Hepatic stellate cell (primary cell): ENCODE measurements at regions not wholly inside any gene's neighbourhood (a gene's known extent, or its start where the extent isn't known, plus 50 kb on each side); places are given as distances from the start of the nearest gene placed in this dataset.

ENCODE experiments used
- DNase-seq: peaks from one replicate; pipeline ENCODE4 v3.0.0; 2011; ENCODE audit warnings: low spot score

DNA sequence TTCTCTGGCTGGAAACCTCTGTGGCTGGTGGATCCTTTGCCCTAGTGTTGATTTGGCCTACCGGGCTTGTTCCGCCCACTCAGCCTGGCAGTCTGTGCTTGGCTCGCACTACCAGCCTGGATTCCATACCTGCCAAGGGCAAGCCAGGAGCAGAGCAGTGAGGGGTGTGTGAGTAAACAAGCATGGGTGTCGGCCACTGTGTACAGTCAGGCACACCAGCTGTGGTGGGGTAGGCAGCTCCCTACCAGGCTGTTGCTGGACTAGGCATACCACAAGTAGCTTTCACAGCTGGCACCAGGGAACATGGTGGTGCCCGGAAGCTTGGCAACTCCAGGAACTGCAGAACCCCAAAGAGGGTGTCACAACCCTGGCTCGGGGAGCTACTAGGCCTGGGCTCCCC is 942.9 kb upstream of the LRRN3 start:
- no peak for DNase-seq

DNA sequence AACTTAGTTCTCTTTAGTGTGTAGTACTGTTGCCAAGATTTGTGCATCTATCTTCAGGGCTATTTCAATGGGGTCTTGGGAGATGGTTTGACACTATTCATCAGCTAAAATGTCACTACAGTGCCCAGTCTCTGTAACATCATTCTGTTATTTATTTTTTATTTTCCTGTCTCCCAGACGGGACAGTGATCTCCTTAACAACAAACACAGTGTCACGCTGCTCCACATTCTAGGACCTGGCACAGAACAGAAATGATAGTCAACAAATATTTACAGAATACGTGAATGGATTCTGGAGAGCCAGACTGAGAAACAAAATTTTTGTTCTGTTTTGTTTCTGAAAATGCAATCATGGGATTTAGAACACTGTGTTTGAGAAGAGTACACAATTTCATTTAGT is 937.7 kb upstream of the LRRN3 start:
- no peak for DNase-seq

DNA sequence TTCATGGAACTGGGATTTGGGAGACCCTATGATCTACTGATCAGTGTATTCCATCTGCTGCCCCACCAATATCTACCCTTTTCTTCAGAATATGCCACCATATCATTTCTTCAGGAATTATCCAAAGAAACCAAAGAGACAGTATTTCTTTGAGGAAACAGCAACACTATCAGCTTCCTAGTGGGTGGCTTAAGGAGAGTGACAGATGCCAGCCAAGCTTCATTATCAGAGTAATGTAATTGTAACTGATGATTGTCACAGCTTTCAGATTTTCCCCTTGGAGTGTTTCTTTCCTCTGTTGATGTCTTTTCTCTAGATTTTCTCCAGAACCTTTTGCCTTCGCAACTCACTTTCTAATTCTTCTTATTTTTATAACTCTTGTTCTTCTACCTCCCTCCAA is 934.4 kb upstream of the LRRN3 start:
- no peak for DNase-seq

DNA sequence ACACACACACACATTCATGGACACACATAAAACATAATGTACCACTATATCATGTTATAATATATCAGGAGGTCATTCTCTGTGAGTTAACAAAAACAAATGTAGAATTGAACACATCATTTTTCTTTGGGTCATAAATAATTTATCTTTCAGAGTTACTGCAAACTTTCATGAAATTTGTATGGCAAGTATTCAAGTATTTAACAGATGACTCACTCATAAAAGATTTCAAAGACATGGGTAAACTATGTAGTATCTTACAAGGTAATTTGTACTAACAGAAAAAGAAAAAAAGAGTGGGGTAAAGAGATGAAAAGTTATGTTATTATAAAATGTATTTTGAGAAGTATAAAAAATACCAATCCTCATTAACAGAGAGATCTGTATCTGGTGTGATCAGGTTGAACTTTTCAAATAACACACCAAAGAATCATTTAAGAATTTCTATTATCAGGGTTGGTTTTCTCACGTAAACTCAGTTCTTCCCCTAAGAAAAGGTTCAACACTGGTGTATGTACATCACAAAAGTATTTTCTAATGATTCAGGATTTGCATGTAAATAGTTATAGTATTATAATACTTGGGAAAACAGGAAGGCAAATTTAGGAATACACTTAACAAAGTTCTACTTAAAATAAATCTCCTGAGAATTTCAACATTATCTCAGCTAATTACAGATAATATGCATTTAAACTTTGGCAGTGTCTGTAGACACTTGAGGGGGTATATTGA is 933.1 kb upstream of the LRRN3 start:
- DNase-seq = peak; percentile 2

DNA sequence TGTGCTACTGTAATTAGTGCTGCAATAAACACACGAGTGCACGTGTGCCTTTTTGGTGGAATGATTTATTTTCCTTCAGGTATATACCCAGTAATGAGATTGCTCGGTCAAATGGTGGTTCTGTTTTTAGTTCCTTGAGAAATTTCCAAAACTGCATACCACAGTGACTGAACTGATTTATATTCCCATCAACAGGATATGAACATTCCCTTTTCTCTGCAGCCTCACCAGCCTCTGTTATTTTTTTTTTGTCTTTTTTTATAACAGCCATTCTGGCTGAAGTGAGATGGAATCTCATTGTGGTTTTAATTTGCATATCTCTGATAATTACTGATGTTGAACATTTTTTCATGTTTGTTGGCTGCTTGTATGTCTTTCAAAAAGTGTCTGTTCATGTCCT is 922.9 kb upstream of the LRRN3 start:
- DNase-seq = no peak

DNA sequence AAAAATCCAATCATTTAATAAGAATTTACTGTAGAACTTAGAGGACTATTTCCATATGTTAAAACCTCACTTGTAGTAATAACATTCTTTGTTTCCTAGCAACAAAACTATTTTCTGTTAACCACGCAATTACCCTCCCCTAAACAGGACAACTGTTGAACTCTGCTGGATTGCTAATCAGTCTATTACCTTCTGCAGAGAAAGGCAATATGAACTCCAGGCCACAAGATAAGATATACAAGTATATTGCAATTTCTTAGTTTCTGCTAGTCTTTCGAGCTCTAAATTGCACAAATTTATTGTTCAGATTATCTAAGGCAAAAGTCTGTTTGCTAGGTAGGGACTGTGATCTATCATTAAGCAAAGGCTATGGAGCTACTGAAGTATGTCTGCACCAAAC is 920.1 kb upstream of the LRRN3 start:
- peak; percentile 7 for DNase-seq

DNA sequence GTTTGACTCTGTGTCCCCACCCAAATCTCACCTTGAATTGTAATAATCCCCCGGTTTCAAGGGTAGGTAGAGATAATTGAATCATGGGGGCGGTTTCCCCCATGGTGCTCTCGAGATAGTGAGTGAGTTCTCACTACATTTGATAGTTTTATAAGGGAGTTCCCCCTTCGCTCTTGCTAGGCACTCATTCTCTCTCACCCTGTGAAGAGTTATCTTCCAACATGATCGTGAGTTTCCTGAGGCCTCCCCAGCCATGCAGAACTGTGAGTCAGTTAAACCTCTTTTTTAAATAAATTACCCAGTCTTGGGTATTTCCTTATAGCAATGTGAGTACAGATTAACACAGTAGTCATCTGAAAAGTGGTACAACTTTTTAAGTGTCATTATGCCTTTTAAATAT is 913.5 kb upstream of the LRRN3 start:
- no peak for DNase-seq

DNA sequence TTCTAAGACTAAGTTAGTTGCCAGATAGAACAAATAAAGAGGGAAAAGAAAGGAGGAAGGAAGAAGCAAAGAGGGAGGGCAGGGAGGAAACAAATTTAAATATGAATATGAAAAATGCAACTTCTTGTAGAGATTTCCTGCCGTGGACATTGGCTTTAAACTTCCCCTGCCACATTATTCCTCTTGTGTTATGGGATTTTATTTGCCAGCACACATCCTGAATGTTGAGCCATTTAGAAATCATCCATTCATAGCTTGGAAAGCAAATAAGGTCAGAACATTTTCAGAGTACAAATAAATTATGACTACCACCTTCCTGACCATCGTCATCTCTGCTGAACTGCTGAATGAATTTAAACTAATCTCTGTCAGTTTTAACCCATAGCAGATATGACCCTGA is 911.9 kb upstream of the LRRN3 start:
- DNase-seq = peak; percentile 1

DNA sequence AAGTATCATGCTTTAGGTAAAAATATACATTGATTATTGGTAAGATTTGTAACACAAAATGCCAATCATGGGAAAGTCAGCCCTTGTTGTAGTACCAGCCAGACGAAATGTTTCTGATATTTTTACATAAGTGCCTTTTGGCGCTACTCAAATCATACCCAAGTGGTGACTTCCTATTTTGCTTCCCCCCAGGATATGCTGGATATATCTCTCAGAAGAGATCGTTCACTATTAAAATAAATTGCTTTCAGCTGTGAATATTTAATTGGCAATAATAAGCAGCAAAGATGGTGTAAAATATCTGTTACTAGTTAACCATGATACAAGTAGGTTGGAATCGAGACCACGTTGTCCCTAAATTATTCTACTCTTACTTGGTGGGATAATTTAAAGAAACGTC is 909.2 kb upstream of the LRRN3 start:
- no peak for DNase-seq

DNA sequence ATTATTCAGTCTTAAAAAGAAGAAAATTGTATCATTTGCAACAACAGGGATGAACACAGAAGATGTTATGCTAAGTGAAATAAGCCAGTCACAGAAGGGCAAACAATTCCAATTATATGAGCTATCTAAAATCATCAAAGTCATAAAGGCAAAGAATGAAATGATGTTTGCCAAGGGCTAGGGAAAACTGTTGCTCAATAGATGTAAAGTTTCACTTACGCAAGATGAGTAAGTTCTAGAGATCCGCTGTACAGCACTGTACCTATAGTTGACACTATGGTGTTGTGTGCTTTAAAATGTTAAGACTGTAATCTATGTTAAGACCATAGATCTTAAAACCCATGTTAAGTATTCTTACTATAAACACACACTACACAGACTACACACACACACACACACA is 904.6 kb upstream of the LRRN3 start:
- no peak for DNase-seq

DNA sequence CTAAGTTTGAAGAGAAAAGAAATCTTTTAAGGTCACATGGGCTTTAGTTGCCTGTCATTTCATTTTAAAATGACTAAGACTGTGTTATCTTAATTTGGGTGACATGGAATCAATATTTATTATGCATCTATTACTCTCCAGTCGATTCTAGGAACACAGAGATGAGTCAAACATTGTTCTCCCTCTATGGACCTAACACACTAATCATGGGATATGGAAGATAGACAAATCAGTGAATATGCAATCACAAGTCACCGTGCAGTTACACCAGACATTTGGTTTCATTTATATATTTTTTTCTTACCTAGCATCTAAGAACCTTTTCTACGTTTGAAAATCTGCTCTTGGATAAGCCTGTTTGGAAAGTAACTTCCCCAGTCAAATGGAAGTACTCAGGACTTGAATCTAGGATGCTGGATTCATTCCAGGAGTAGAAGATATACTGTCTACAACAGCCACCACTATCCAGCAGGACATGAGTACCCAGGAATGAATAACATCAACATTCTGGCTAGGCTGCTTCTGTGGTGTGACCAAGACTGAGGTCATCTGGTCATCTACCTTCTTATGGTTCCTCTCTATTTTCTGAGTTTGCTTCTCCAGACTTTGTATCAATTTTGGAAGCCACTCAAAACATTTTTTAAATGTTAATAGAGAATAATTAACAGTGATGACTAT is 902.9 kb upstream of the LRRN3 start:
- DNase-seq = no peak

DNA sequence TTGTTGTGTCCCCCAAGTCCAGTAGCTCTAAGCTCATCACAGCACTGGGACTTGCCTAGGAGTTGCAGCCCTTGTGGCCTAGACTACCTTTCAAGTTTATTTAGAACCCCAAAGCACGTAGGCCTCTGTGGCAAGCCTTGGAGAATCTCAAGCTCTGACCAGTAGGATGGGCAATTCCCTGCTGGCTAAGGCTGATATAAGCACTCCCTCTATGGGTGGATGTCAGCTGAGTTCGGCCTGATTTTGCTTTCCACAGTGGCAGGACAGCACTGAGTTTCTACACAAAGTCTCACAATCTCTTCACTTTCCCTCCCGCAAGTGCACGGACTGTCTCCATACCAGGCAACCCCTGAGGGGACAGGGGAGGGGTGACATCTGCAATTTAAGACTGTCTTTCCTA is 886.4 kb upstream of the LRRN3 start:
- DNase-seq = peak; percentile 7

DNA sequence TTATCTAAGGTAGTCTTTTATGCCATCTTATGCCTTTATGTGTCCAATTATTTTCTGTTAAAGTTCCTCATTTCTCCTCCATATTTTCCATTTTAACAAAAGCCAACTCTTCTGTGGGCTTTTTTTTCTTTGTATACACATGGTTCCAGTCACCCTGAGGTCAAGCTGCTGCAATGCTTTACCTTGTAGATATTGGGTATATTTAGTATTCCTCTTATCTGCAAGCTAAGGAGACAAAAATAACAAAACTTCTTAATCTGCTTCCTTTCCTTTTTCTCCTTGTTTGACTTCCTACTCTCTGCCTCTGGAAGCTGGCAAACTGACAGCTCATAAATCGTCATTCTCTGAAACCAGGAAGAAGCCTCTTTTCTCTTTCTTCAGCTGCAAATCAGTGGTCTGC is 885.0 kb upstream of the LRRN3 start:
- DNase-seq = no peak

DNA sequence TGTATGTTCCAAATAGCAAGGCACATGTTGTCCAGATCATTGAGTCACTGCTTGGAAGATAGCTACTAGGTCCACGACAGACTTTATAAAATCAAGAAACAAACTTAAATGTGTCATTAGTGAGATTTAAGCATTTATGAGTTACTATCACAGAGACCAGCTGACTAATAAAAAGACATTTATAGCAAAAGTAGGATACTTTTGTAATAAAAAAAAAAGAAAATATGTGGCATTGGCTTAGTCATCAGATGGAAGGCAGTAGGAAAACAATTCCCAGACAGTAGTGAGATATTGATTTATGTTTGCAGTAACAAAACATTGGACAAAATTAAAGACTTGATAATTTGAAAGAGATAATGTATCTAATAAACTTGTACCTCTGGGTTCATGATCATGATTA is 881.0 kb upstream of the LRRN3 start:
- no peak for DNase-seq

DNA sequence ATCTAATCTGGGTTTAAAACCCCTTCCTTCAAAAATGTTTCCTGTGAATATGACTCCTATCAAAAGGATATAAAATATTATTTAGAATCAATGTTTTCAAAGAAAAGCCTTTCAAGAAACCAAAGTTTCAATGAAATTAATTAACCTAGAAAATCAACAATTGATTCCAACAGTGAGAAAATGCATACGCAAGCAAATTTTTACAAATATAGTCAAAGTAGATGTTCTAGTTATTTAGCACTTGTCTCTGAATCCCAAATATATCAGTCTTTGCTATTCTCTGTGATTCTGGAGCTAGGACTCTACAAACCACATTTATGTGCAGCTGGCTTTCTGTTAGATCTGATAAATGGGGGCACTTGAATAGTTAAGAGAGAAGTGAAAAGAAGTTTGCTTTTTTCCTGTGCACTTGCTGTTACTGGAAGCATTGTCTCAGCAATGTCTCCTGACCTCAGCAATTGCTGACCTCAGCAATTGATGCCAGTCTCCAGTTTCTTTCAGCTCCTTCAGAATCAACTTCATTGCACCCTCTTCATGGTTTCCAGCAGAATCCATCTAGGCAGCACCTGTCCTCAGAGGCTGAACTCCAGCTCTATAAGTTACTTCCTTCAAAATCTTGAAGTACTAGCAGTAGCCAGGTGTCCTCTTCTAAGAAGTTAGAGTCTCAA is 879.9 kb upstream of the LRRN3 start:
- DNase-seq = no peak

DNA sequence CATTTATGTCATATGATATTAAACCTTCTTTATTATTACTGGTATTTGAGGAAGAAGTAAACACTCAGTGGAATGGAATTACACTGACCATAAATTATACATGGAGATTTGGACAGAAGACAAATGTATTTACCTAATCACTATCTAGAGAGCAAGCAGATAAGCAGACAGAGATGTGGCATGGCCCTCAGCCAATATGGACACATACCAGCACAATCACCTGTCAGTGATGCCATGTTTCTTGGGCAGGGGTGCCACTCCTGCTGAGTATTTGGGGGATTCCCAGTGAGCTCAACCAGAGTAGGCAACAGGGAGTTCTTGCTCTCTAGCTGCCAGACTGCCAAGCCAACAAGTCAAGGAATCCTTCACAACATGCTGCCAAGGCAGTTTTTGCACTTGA is 866.3 kb upstream of the LRRN3 start:
- no peak for DNase-seq

DNA sequence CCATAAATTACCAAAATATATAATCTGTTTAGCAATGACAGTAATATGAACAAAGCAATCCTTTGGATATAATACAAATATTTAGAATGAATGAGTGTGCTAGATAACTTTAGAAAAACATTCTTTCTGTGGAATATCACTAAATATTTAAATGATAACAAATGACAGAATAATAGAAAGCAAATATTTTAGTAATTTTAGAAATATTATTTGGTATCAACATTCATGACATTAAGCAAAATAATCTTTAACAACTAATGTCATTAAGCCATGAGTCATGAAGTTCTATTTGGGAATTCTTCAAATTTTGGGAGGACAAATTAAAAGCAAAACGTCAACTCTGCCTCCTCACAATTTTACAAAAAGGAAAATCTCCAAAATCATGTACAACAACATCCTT is 844.8 kb upstream of the LRRN3 start:
- no peak for DNase-seq

DNA sequence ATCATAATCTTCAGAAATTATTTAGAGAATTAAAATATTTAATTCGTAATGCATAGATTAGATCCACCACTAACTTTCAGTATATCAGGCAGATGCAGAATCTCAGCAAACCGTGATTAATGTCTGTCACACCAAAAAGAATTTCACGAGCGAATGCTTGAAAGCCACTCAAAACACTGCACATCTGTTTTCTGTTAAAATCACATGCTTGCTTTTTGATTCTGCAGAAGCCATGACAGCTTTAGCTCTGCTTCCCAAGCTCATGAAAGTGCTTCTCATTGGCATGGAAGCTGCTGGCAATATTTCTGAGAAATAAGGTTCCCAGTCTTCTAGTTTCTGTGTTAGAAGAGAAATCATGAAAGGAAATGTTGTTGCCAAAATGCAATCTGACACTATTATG is 837.8 kb upstream of the LRRN3 start:
- DNase-seq = no peak

DNA sequence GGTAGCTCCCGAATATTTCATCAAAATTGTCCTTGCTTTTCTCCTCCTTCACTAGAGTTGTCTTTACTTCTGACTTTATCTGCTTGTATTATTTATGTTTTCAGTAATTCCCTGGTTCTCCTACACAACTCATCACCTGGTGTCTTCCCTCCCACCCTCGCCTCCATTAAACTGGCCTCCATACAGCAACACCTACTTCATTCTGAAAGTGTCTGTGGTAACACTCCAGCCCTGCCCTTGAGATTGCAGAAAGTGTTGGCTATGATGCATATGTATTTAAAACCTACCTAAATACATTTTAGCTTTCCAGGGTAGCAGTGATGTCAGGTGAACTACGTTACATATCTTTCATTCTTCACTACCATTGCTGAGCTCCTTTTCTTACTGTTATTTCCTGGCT is 833.3 kb upstream of the LRRN3 start:
- no peak for DNase-seq

DNA sequence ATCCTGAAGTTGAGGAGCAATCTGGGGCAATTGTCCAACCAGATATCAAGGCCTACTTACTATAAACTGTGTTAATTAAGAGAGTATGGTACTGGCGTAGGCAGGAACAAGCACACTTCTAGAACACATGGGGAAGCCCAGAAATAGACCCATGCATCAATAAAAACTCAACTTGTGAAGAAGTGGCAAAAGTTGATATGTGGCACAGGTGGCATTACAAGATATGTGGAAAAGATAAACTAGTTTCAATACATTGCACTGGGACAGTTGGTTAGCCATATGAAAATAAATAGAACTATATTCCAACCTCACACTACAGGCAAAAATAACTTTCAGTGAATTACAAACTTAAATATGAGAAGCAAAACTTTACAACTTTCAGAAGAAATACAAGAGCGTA is 828.7 kb upstream of the LRRN3 start:
- DNase-seq = no peak

DNA sequence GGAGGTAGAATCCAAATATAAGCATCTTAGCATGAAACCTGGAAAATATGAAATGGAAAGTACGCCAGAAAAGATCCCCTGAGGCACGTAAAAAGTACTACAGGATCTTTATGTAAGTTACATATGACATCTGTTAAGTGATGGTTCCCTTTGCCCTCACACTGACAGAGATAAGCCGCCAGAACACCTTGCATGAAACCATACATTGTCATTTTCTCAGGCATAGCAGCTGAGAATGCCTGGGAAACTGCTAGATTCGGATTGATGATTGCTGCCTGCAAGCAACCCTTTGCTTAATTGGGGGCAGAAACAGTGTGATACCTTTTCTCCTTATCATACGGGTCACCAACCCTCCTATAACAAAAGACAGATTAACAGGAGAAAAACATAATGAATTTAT is 826.6 kb upstream of the LRRN3 start:
- DNase-seq = no peak

DNA sequence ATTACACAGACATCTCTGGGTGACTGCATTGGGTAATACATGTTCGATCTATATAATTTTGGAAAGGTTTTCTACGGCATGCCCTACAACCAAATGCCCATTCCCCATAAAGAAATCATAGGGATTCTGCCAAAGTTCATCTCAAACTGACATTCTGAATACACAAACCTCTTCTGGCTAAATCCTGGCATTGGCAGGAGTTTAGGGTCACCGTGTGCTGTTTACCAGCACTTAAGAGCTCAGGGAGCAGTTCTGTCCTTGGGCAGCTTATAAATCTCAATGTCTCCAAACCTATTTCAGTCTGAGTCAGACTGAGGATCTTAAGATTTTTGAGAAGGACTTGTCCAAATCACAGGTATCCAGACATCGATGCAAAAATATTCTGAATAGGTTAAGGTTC is 809.6 kb upstream of the LRRN3 start:
- DNase-seq = no peak

DNA sequence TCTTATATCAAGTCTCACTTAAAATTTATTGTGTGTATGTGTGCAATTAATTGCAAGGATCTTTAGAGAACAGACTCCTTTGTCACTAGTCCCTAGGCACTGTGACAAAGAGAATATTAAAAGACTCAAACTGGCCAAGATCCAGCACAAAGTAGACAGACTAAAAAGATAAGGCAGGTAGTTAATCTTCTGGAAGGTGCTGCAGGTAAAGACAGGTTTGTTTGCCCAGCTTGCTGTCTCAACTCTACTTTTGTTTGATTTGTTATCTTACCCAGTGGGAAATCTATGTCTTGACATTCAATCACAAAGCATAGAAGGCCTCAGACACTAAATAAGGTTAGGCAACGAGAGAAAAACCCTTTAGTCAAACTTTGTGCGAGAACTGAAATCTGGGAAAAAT is 807.9 kb upstream of the LRRN3 start:
- DNase-seq = no peak

DNA sequence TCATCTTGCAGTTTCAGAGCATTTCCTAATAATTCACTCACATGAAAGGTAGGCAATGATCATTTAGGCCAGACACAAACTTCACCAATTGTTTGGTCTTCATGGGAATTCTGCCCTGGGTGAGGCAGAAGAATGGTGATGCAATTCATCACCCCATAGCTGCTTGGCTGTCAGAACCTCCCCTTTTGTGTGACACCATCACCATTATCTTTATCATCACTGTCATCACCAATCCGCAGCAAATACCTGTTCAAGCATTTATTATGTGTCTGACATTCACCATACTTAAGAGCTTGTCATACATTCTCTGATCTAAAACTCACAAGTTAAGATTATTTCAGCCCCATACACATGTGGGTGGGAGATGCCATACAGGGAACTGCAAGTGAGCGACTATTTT is 799.5 kb upstream of the LRRN3 start:
- DNase-seq = no peak
